KOPT-K1 (cell line): ENCODE measurements at regions not wholly inside any gene's neighbourhood (a gene's known extent, or its start where the extent isn't known, plus 50 kb on each side); places are given as distances from the start of the nearest gene placed in this dataset.
"Not testable (repeated sequence)": the region's sequence is repeated elsewhere in the genome, so short reads cannot be mapped to it uniquely, and the experiment has no call there.

ENCODE experiments used
- H3K27ac ChIP-seq: fragments of 200-600 bp; sonication (generic); 2 replicates; pipeline ENCODE4 v1.5.1; 2016; ENCODE audit warnings: antibody characterized with exemption, mild to moderate bottlenecking, low read depth, low read length; ENCODE audit not compliant: poor library complexity, severe bottlenecking
- H3K36me3 ChIP-seq: fragments of 200-600 bp; sonication (generic); 2 replicates; pipeline ENCODE4 v1.5.1; 2017; ENCODE audit warnings: antibody characterized with exemption, mild to moderate bottlenecking, low read length, moderate library complexity; ENCODE audit not compliant: insufficient read depth
- H3K9me3 ChIP-seq: fragments of 200-600 bp; sonication (generic); 2 replicates; pipeline ENCODE4 v1.5.1; 2017; ENCODE audit warnings: antibody characterized with exemption, low read length, mild to moderate bottlenecking; ENCODE audit not compliant: insufficient read depth, poor library complexity, severe bottlenecking

DNA sequence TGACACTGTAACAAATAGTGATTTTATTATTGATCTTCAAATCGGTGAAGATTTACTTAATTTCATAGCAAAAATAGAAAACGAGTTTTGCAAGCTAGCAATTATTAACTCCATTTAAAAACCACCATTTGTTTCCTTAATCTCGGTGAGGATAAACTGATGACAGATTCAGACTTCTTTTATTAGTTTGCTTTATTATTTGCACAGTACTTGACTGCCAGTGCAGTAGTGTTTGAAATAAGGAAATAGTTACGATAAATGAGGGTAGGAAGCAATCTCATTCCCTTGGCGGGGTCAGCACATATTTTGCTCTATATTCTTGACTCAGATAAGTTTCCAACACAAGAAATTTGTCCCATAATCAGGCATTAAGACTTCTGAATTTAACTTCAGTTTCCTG, 161.7 kb upstream of the PLGLB1 start:
- H3K27ac ChIP-seq, H3K9me3 ChIP-seq, H3K36me3 ChIP-seq: not testable (repeated sequence)

- H3K27ac ChIP-seq, H3K9me3 ChIP-seq, H3K36me3 ChIP-seq: not testable (repeated sequence)
Observed at GRCh38 chr2:87184260-87184659, 162.6 kb upstream of the PLGLB1 start.

DNA sequence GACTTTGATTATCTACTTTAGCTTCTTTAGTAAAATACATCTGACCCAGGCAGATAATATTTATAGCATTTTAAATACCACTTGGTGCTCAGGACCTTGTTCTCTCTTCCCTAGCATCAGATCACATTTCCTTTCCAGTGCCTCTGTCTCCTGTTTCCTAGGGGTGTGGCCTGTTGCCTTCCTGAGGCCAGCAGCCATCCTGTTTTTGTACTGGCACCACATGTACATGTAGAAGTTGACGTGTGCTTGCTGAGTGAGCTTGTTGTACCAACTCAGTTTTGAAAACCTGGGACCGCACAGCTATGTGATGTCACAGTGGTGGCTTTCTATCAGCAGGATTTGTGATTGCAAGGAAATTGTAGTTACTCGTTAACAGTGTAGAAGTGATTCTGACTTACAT, 167.6 kb upstream of the PLGLB1 start:
- not testable (repeated sequence) for H3K36me3 ChIP-seq, H3K27ac ChIP-seq, H3K9me3 ChIP-seq

DNA sequence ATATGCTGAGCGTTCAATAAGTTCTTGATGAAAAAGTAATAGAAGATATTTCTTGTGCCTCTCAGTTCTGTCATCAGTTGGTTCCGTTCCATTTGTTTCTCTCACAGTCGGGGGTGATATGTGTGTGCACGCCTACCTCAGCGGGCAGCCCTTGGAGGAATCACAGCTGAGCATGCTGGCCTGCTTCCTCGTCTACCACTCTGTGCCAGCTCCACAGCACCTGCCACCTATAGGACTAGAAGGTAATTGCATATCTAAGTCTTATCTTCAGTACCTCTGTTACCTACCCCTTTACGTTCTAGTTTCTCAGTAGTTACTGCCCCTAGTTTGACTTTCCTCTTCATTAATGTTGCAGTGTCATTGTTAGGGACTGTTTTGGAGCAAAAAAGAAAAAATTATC, 171.7 kb upstream of the PLGLB1 start:
- H3K36me3 ChIP-seq, H3K27ac ChIP-seq, H3K9me3 ChIP-seq: not testable (repeated sequence)

- not testable (repeated sequence) for H3K9me3 ChIP-seq, H3K27ac ChIP-seq, H3K36me3 ChIP-seq
Observed at GRCh38 chr2:87194254-87194999, 172.8 kb upstream of the PLGLB1 start.

DNA sequence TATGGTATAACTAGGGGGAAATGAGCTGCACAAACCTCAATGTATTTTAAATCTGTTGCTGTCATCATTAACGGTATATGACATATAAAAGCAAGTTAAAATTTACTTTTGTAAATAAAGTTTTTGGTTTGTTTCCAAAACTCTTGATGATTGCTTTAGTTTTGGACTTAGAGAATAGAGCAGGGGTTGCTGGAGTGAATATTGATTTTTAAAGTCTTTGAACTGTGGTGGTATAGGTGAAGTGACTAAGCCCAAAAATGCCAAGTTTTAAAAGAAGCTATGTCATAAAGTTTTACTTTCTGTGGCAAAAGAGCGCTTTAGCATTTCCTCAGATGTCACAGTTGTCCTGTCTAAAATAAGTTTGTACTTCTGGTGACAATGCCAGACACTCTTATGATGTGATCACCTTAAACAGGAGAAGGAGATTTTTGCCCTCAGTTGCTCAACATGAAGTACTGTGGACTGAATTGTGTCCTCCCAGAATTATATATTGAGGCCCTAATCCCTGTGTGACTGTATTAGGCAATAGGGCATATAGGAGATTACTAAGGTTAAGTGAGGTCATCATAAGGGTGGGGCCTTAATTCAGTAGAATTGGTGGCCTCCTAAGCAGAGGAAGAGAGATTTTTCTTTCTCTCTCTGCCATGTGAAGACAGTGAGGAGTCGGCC, 175.2 kb upstream of the PLGLB1 start:
- H3K36me3 ChIP-seq, H3K27ac ChIP-seq, H3K9me3 ChIP-seq: not testable (repeated sequence)

- not testable (repeated sequence) for H3K27ac ChIP-seq, H3K36me3 ChIP-seq, H3K9me3 ChIP-seq
Observed at GRCh38 chr2:87198422-87198821, 176.8 kb upstream of the PLGLB1 start.

GRCh38 chr2:87199228-87199627, 177.6 kb upstream of the PLGLB1 start:
- H3K36me3 ChIP-seq, H3K9me3 ChIP-seq, H3K27ac ChIP-seq: not testable (repeated sequence)

GRCh38 chr2:87204569-87205147, 183.0 kb upstream of the PLGLB1 start:
- not testable (repeated sequence) for H3K27ac ChIP-seq, H3K36me3 ChIP-seq, H3K9me3 ChIP-seq

DNA sequence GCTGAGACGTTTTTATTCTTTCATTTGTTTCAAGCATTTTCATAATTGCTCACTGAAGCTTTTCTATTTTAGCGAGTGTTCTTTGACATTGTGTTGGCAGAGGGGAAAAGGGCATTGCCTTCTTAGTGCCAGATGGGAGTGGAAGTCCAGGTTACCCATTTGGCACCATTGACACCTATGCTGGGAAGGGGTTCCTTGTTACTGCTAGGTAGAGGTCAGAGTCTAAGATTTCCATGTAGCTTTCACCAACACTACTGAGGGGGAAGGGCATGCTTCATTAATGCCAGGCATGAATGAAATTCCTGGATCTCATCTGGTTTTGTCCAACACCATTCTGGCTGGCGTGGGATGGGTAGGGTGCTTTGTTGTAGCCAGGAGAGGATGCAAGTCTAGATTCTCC, 191.3 kb upstream of the PLGLB1 start:
- not testable (repeated sequence) for H3K27ac ChIP-seq, H3K9me3 ChIP-seq, H3K36me3 ChIP-seq

DNA sequence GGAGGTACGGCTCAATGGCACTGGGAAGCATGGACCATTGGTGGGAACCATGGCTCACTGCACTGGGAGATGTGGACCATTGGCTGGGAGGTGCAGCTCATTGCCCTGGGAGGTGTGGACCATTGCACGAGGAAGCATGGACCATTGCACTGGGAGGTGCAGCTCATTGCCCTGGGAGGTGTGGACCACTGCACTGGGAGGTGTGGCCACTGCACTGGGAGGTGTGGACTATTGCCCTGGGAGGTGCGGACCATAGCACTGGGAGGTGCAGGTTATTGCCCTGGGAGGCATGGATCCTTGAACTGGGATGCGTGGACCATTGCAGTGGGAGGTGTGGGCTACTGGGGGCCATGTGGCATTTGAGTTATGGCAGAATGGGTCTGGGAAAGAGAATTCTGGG, 195.4 kb upstream of the PLGLB1 start:
- H3K36me3 ChIP-seq, H3K27ac ChIP-seq, H3K9me3 ChIP-seq: not testable (repeated sequence)

GRCh38 chr2:87217741-87218410, 196.2 kb upstream of the PLGLB1 start:
- not testable (repeated sequence) for H3K9me3 ChIP-seq, H3K27ac ChIP-seq, H3K36me3 ChIP-seq

GRCh38 chr2:87220651-87221050, 199.0 kb upstream of the PLGLB1 start:
- not testable (repeated sequence) for H3K27ac ChIP-seq, H3K36me3 ChIP-seq, H3K9me3 ChIP-seq

- not testable (repeated sequence) for H3K27ac ChIP-seq
Observed at GRCh38 chr2:87222131-87222530, 200.5 kb upstream of the PLGLB1 start.

GRCh38 chr2:87223873-87224272, 202.2 kb upstream of the PLGLB1 start:
- H3K36me3 ChIP-seq, H3K27ac ChIP-seq, H3K9me3 ChIP-seq: not testable (repeated sequence)

More at GRCh38 chr2:87222131-87222530, 200.5 kb upstream of the PLGLB1 start:
- not testable (repeated sequence) for H3K9me3 ChIP-seq, H3K36me3 ChIP-seq
